ENCODE measurements at regions not wholly inside any gene's neighbourhood (a gene's known extent, or its start where the extent isn't known, plus 50 kb on each side); places are given as distances from the start of the nearest gene placed in this dataset.
"Not testable (repeated sequence)": the region's sequence is repeated elsewhere in the genome, so short reads cannot be mapped to it uniquely, and the experiment has no call there.

GRCh38 chr7:50849991-50850390, 67.3 kb upstream of the GRB10 start:
- TF ChIP-seq CTCF (conservative IDR thresholded peaks at IDR 0.05) (no peak), ZFX (IDR thresholded peaks at IDR 0.05) (no peak)
- no peak overlapping the region for H3K27ac ChIP-seq

DNA sequence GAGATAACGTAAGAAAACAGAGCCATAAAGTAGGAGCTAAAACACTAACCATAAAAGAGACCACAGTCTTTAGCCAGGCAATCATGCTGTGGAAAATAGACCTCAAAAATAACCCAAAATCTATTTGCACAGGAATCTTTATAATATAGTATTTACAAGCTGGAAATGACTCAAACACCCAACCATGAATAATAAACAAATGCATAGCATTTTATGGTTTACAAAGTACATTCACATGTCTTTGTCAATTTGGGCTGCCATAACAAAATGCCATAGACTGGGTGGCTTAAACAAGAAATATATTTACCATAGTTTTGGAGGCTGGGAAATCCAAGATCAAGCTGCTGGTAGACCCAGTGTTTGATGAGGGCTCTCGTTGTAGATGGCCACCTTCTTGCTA, 65.5 kb upstream of the GRB10 start:
- TF ChIP-seq CTCF (conservative IDR thresholded peaks at IDR 0.05) (no peak), ZFX (IDR thresholded peaks at IDR 0.05) (no peak)
- no peak overlapping the region for H3K27ac ChIP-seq

GRCh38 chr7:50844861-50845260, 62.2 kb upstream of the GRB10 start:
- H3K27ac ChIP-seq, result not testable (repeated sequence)

GRCh38 chr7:50842041-50842440, 59.3 kb upstream of the GRB10 start:
- TF ChIP-seq ZFX (IDR thresholded peaks at IDR 0.05), result no peak
- no peak for TF ChIP-seq CTCF (conservative IDR thresholded peaks at IDR 0.05)
- H3K27ac ChIP-seq, result no peak overlapping the region

- TF ChIP-seq CTCF (conservative IDR thresholded peaks at IDR 0.05) (no peak), ZFX (IDR thresholded peaks at IDR 0.05) (no peak)
- no peak overlapping the region for H3K27ac ChIP-seq
Observed at GRCh38 chr7:50838675-50839377, 56.1 kb upstream of the GRB10 start.

DNA sequence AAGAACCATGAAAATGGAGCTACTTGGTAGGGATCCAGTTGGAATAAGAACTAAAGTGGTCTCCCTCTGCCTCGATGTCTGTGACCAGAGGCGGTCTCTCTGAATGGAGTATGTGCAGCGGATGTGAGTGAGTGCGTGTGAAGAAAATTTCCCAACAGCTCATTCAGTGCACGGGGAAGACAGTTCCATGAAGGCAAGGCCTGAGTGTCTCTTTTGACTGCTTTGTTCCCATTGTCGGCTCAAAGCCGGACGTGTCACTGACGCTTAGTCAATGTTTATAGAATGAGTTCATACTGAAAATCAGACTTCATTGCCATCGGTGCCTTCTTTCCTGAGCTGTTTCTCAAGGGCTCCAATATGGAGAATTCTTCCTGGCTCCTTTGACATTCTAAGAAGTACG, 55.3 kb upstream of the GRB10 start:
- TF ChIP-seq ZFX (IDR thresholded peaks at IDR 0.05) (no peak), CTCF (conservative IDR thresholded peaks at IDR 0.05) (no peak)
- H3K27ac ChIP-seq, result no peak overlapping the region

- H3K27ac ChIP-seq, result no peak overlapping the region
- TF ChIP-seq CTCF (conservative IDR thresholded peaks at IDR 0.05), result no peak
- TF ChIP-seq ZFX (IDR thresholded peaks at IDR 0.05), result no peak
Observed at GRCh38 chr7:50836646-50837045, 54.0 kb upstream of the GRB10 start.

DNA sequence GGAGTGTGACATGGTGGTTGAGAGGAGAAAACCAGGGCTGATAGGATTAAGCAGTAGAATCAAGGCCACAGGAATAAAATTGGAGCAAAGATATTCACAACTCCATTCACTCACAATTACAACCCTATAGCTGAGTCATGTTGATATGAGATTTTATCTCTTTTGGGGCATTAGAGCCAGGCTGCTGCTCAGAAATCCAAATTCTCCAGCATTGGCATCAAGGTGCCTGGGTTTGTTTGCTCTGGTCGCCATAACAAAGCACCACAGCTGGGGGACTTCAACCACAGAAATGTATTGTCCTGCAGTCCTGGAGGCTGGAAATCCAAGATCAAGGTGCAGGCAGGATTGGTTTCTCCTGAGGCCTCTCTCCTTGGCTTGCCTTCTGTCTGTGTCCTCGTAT, 52.5 kb upstream of the GRB10 start:
- TF ChIP-seq ZFX (IDR thresholded peaks at IDR 0.05) (no peak), CTCF (conservative IDR thresholded peaks at IDR 0.05) (no peak)
- H3K27ac ChIP-seq, result no peak overlapping the region

All from C4-2B (cell line).